Calu3 (cell line): ENCODE measurements at regions not wholly inside any gene's neighbourhood (a gene's known extent, or its start where the extent isn't known, plus 50 kb on each side); places are given as distances from the start of the nearest gene placed in this dataset.

Experiments
- BruUV-seq: library from RNA; stranded (reverse); fragments of 400-500 nt; replicated peaks from 2 replicates; lab custom pipeline; 2021; lab: Mats Ljungman, UMichigan
- CTCF ChIA-PET: fragments of 300-600 bp; sonication (Branson Sonifier 250); formaldehyde crosslinking; loops from one replicate; lab custom pipeline; 2022; ENCODE audit warnings: antibody characterized with exemption; lab: Charles Lee
- DNase-seq: peaks from one replicate; pipeline ENCODE4 v3.0.0; 2022
- H3K27ac Mint-ChIP-seq: one replicate; pipeline ENCODE4 v1.8.0; 2022; ENCODE audit warnings: mixed read lengths; ENCODE audit not compliant: unreplicated experiment
- H3K27me3 Mint-ChIP-seq: one replicate; pipeline ENCODE4 v1.8.0; 2022; ENCODE audit warnings: mixed read lengths; ENCODE audit not compliant: unreplicated experiment
- H3K36me3 Mint-ChIP-seq: one replicate; pipeline ENCODE4 v1.8.0; 2022; ENCODE audit warnings: mild to moderate bottlenecking, moderate library complexity, mixed read lengths; ENCODE audit not compliant: insufficient read depth, unreplicated experiment
- H3K4me1 Mint-ChIP-seq: one replicate; pipeline ENCODE4 v1.8.0; 2022; ENCODE audit warnings: mild to moderate bottlenecking, low read depth, mixed read lengths; ENCODE audit not compliant: unreplicated experiment
- H3K4me3 Mint-ChIP-seq: one replicate; pipeline ENCODE4 v1.8.0; 2022; ENCODE audit warnings: mild to moderate bottlenecking, low read depth, moderate library complexity, mixed read lengths; ENCODE audit not compliant: unreplicated experiment
- H3K9me3 Mint-ChIP-seq: one replicate; pipeline ENCODE4 v1.8.0; 2022; ENCODE audit warnings: low read depth, mixed read lengths; ENCODE audit not compliant: unreplicated experiment
- CTCF ChIP-seq: fragments of 200-600 bp; IDR thresholded peaks from one replicate; pipeline ENCODE4 v1.8.0; 2022; ENCODE audit warnings: antibody characterized with exemption; ENCODE audit not compliant: unreplicated experiment
- intact Hi-C: fragments of 100-400 bp; cut with micrococcal nuclease; formaldehyde crosslinking; loops from one replicate; pipeline ENCODE4 v1.10.0; 2022; ENCODE audit not compliant: unreplicated experiment

- Mint-ChIP-seq H3K27ac (no peak overlapping the region), H3K9me3 (no peaks in the 10 kb centered on the region), H3K4me1 (no peaks in the 10 kb centered on the region), H3K27me3 (no peaks in the 10 kb centered on the region), H3K36me3 (no peaks in the 10 kb centered on the region), H3K4me3 (no peak overlapping the region)
- TF ChIP-seq CTCF: no peak
- BruUV-seq: no TSS peak
- DNase-seq: no peak
- intact Hi-C loops: no loop called here
- CTCF ChIA-PET: no interaction called here
Observed at GRCh38 chr2:184006998-184007397, 591.3 kb upstream of the ZNF804A start.

DNA sequence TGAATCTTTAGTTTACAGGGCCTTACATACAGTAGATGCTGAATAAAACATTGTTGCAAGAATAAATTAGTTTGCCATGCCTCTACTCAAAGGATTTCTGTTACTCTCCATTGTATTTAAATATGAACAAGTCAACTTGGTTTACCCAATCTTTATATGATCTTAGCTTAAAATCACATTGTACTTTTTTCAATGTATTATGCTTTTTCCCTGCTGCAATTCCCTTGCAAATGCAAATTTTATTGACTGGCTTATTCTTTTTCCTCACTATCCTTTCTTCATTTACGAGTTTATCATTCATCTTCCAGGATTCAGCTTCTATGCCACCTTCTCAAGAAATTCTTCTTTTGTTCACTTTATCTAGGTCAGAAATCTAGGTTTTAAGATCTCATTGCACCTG, 571.4 kb upstream of the ZNF804A start:
- BruUV-seq: no TSS peak
- H3K9me3 Mint-ChIP-seq: no peaks in the 10 kb centered on the region
- H3K27me3 Mint-ChIP-seq: no peaks in the 10 kb centered on the region
- intact Hi-C loops: no loop called here
- CTCF ChIA-PET: interaction anchor here (0.7 kb wide), 1 partner anchor 21 kb away, joined by 4 read pairs; no protein-coding TSS in a partner anchor
- H3K27ac Mint-ChIP-seq: no peak overlapping the region
- no peaks in the 10 kb centered on the region for H3K36me3 Mint-ChIP-seq
- DNase-seq: no peak
- no peaks in the 10 kb centered on the region for H3K4me1 Mint-ChIP-seq
- TF ChIP-seq CTCF: no peak
- H3K4me3 Mint-ChIP-seq: no peak overlapping the region

DNA sequence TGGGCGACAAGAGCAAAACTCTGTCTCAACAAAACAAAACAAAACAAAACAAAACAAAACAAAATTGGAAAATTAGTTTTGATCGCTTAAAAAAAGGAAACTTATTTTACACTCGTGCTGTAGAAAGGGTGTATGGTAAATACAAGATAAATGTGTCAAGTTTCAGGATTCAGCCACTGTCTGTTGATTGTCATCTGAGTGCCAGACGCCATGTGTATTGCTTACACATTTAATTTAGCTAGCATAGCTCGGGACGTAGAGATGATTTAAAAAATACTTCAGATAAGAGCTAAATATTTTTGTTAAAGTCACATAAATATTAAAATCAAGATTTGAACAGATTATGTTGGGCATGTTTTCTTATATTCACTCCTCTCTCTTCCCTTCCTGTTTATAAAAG, 568.1 kb upstream of the ZNF804A start:
- Mint-ChIP-seq H3K4me1 (no peaks in the 10 kb centered on the region), H3K9me3 (no peaks in the 10 kb centered on the region), H3K27ac (no peak overlapping the region), H3K27me3 (no peaks in the 10 kb centered on the region), H3K4me3 (no peak overlapping the region), H3K36me3 (no peaks in the 10 kb centered on the region)
- no TSS peak for BruUV-seq
- CTCF ChIA-PET: no interaction called here
- intact Hi-C loops: no loop called here
- TF ChIP-seq CTCF: no peak
- no peak for DNase-seq

DNA sequence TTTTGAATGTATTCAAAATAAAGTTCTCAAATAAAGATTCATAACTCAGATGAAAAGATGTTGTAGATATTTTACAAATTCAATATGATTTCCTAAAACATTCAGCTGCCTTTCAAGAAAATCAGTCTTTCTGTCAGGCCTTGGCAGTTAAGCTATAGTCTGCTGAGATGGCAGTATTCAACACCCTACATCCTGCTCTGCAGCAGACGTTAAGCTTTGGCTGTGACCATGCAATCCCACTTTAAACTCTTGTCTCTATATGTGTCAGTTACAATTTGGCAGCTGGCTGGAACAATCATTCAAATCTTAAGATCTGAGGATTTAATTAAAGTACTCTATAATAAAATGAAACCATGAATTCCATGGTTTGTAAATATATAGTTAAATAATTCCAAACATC, 567.3 kb upstream of the ZNF804A start:
- intact Hi-C loops: no loop called here
- no TSS peak for BruUV-seq
- no peaks in the 10 kb centered on the region for H3K27me3 Mint-ChIP-seq
- no peak overlapping the region for H3K4me3 Mint-ChIP-seq
- H3K4me1 Mint-ChIP-seq: no peaks in the 10 kb centered on the region
- no peak for TF ChIP-seq CTCF
- DNase-seq: no peak
- H3K27ac Mint-ChIP-seq: no peak overlapping the region
- no peaks in the 10 kb centered on the region for H3K36me3 Mint-ChIP-seq
- peaks cover 3% of the 10 kb centered on the region for H3K9me3 Mint-ChIP-seq
- CTCF ChIA-PET: interaction anchor here (0.6 to 0.9 kb wide), 2 partner anchors 96 to 165 kb away, joined by 3 to 4 read pairs; no protein-coding TSS in a partner anchor
